Neural progenitor cell (in vitro differentiated cells): ENCODE measurements at regions not wholly inside any gene's neighbourhood (a gene's known extent, or its start where the extent isn't known, plus 50 kb on each side); places are given as distances from the start of the nearest gene placed in this dataset.

Experiments used
- DNase-seq: peaks from one replicate; pipeline ENCODE4 v3.0.0-alpha.2; 2016; ENCODE audit warnings: low spot score
- H2AFZ ChIP-seq: fragments of 200-600 bp; sonication (generic); replicated peaks from 2 replicates; pipeline ENCODE4 v1.6.1; 2016; ENCODE audit warnings: antibody characterized with exemption
- H3F3A ChIP-seq: fragments of 200-600 bp; sonication (generic); 2 replicates; pipeline ENCODE4 v1.6.1; 2016; ENCODE audit warnings: antibody characterized with exemption, low read depth
- H3K27ac ChIP-seq: fragments of 200-600 bp; sonication (generic); 2 replicates; pipeline ENCODE4 v1.5.1; 2016; ENCODE audit warnings: mild to moderate bottlenecking
- H3K27me3 ChIP-seq: fragments of 200-600 bp; sonication (generic); 2 replicates; pipeline ENCODE4 v1.6.1; 2016; ENCODE audit warnings: mild to moderate bottlenecking, moderate library complexity
- H3K36me3 ChIP-seq: fragments of 200-600 bp; sonication (generic); 2 replicates; pipeline ENCODE4 v1.5.1; 2016
- H3K4me1 ChIP-seq: fragments of 200-600 bp; sonication (generic); 2 replicates; pipeline ENCODE4 v1.6.1; 2016; ENCODE audit warnings: mixed run types
- H3K4me2 ChIP-seq: fragments of 200-600 bp; sonication (generic); 2 replicates; pipeline ENCODE4 v1.6.1; 2016
- H3K4me3 ChIP-seq: fragments of 200-600 bp; sonication (generic); 2 replicates; pipeline ENCODE4 v1.5.1; 2016
- H3K79me2 ChIP-seq: fragments of 200-600 bp; sonication (generic); 2 replicates; pipeline ENCODE4 v1.6.1; 2016; ENCODE audit warnings: low read depth
- H3K9ac ChIP-seq: fragments of 200-600 bp; sonication (generic); 2 replicates; pipeline ENCODE4 v1.6.1; 2016
- H3K9me3 ChIP-seq: fragments of 200-600 bp; sonication (generic); 2 replicates; pipeline ENCODE4 v1.5.1; 2016; ENCODE audit warnings: low read depth
- H4K20me1 ChIP-seq: fragments of 200-600 bp; sonication (generic); 2 replicates; pipeline ENCODE4 v1.6.1; 2016; ENCODE audit warnings: low read depth
- H3K27ac Mint-ChIP-seq: 3 replicates; pipeline ENCODE4 v1.8.0; 2021; ENCODE audit warnings: mixed read lengths
- H3K27me3 Mint-ChIP-seq: 2 replicates; pipeline ENCODE4 v1.8.0; 2022; ENCODE audit warnings: low read depth, mild to moderate bottlenecking, inconsistent platforms, moderate library complexity, mixed read lengths; ENCODE audit not compliant: insufficient read depth
- H3K36me3 Mint-ChIP-seq: 3 replicates; pipeline ENCODE4 v1.8.0; 2021; ENCODE audit warnings: mixed read lengths
- H3K4me1 Mint-ChIP-seq: 3 replicates; pipeline ENCODE4 v1.8.0; 2021; ENCODE audit warnings: mixed read lengths
- H3K4me3 Mint-ChIP-seq: 3 replicates; pipeline ENCODE4 v1.8.0; 2021; ENCODE audit warnings: mild to moderate bottlenecking, moderate library complexity, mixed read lengths
- H3K9me3 Mint-ChIP-seq: 3 replicates; pipeline ENCODE4 v1.8.0; 2020; ENCODE audit warnings: mixed read lengths
- CTCF ChIP-seq: fragments of 200-600 bp; sonication (generic); IDR thresholded peaks from 2 replicates; pipeline ENCODE4 v1.5.1; 2017; ENCODE audit warnings: antibody characterized with exemption, mild to moderate bottlenecking
- EZH2 ChIP-seq: fragments of 200-600 bp; sonication (generic); IDR thresholded peaks from 2 replicates; pipeline ENCODE4 v1.6.1; 2017; ENCODE audit warnings: antibody characterized with exemption, mild to moderate bottlenecking, moderate library complexity
- EZH2phosphoT487 ChIP-seq: fragments of 200-600 bp; sonication (generic); IDR thresholded peaks from 2 replicates; pipeline ENCODE4 v1.6.1; 2017; ENCODE audit warnings: antibody characterized with exemption

DNA sequence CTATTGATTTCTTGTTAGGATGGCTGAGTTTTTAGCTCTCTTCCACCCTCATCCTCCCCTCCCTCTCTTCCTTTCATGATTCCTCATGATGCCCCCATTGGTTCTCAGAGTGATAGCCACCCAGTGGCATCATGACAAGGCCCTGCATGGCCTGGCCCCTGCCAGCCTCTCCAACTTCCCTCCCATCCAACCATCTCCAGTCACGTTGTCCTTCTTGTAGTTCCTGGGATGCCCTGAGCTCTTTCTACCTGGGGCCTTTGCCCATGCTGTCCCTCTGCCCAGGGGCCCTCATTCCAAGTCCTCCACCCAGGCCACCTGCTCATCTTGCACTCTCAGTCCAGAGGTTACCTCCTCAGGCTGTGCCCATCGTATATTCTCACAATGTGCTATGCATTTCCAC, 247.5 kb downstream of the TFCP2L1 start:
- H3K4me3 Mint-ChIP-seq, result peak overlapping the region; percentile 3
- H3F3A ChIP-seq, result no peaks in the 10 kb centered on the region
- H3K36me3 Mint-ChIP-seq, result no peaks in the 10 kb centered on the region
- H3K36me3 ChIP-seq, result no peaks in the 10 kb centered on the region
- H3K27me3 Mint-ChIP-seq, result peaks cover 7% of the 10 kb centered on the region
- H3K4me3 ChIP-seq, result no peak overlapping the region
- no peaks in the 10 kb centered on the region for H3K9me3 ChIP-seq
- H4K20me1 ChIP-seq, result no peaks in the 10 kb centered on the region
- peaks cover 23% of the 10 kb centered on the region for H3K4me1 Mint-ChIP-seq
- H2AFZ ChIP-seq, result no peak overlapping the region
- peaks cover 26% of the 10 kb centered on the region for H3K27me3 ChIP-seq
- H3K9ac ChIP-seq, result no peak overlapping the region
- no peak overlapping the region for H3K27ac Mint-ChIP-seq
- H3K27ac ChIP-seq, result no peak overlapping the region
- no peaks in the 10 kb centered on the region for H3K79me2 ChIP-seq
- no peaks in the 10 kb centered on the region for H3K9me3 Mint-ChIP-seq
- H3K4me2 ChIP-seq, result no peak overlapping the region
- no peak for DNase-seq
- TF ChIP-seq EZH2 (no peak), CTCF (no peak)
- H3K4me1 ChIP-seq, result peaks cover 7% of the 10 kb centered on the region

DNA sequence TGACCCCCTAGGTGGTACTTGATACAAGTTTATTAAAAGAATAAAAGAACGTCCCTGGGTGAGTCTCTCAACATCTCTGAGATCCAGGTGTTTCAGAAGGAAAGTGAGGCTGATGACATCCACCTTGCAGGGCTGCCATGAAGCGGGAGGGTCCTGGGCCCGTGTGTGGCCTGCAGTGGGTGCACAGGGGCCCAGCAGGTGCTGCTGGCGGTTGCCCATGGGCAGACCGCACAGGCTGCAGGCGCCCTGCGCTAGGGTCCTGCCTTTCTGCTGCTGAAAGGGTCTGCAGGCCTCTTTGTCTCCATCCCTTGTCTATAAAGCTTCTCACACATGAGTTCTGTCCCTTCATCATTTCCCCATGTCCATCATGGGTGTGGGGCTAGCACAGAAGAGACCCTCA, 247.0 kb downstream of the TFCP2L1 start:
- no peaks in the 10 kb centered on the region for H3F3A ChIP-seq
- H3K79me2 ChIP-seq, result no peaks in the 10 kb centered on the region
- peaks cover 20% of the 10 kb centered on the region for H3K4me1 Mint-ChIP-seq
- peaks cover 20% of the 10 kb centered on the region for H3K27me3 ChIP-seq
- no peak for DNase-seq
- no peak for TF ChIP-seq EZH2
- TF ChIP-seq CTCF, result no peak
- TF ChIP-seq EZH2phosphoT487, result no peak
- H2AFZ ChIP-seq, result no peak overlapping the region
- no peak overlapping the region for H3K4me3 Mint-ChIP-seq
- no peaks in the 10 kb centered on the region for H3K9me3 Mint-ChIP-seq
- H3K27me3 Mint-ChIP-seq, result peaks cover 7% of the 10 kb centered on the region
- H3K36me3 Mint-ChIP-seq, result no peaks in the 10 kb centered on the region
- H3K4me1 ChIP-seq, result peaks cover 3% of the 10 kb centered on the region
- no peak overlapping the region for H3K4me2 ChIP-seq
- H3K27ac ChIP-seq, result no peak overlapping the region
- H3K9ac ChIP-seq, result no peak overlapping the region
- H3K36me3 ChIP-seq, result no peaks in the 10 kb centered on the region
- no peak overlapping the region for H3K27ac Mint-ChIP-seq
- no peak overlapping the region for H3K4me3 ChIP-seq
- no peaks in the 10 kb centered on the region for H4K20me1 ChIP-seq
- H3K9me3 ChIP-seq, result no peaks in the 10 kb centered on the region

- H3K27me3 ChIP-seq, result peaks cover 16% of the 10 kb centered on the region
- H3K36me3 Mint-ChIP-seq, result no peaks in the 10 kb centered on the region
- peaks cover 16% of the 10 kb centered on the region for H3K4me1 Mint-ChIP-seq
- H3K9ac ChIP-seq, result no peak overlapping the region
- H4K20me1 ChIP-seq, result no peaks in the 10 kb centered on the region
- no peak overlapping the region for H3K4me3 Mint-ChIP-seq
- no peak for TF ChIP-seq EZH2
- TF ChIP-seq CTCF, result no peak
- no peak for TF ChIP-seq EZH2phosphoT487
- no peaks in the 10 kb centered on the region for H3K36me3 ChIP-seq
- no peak overlapping the region for H3K27ac ChIP-seq
- H3K9me3 Mint-ChIP-seq, result peaks cover under 1% of the 10 kb centered on the region
- no peaks in the 10 kb centered on the region for H3F3A ChIP-seq
- no peak overlapping the region for H3K4me2 ChIP-seq
- H3K79me2 ChIP-seq, result no peaks in the 10 kb centered on the region
- no peak for DNase-seq
- H3K27me3 Mint-ChIP-seq, result peaks cover 7% of the 10 kb centered on the region
- H2AFZ ChIP-seq, result no peak overlapping the region
- H3K4me1 ChIP-seq, result no peaks in the 10 kb centered on the region
- H3K27ac Mint-ChIP-seq, result no peak overlapping the region
- no peak overlapping the region for H3K4me3 ChIP-seq
- H3K9me3 ChIP-seq, result no peaks in the 10 kb centered on the region
Observed at GRCh38 chr2:121038431-121038830, 246.6 kb downstream of the TFCP2L1 start.
